IMR-90 (cell line): ENCODE measurements at regions not wholly inside any gene's neighbourhood (a gene's known extent, or its start where the extent isn't known, plus 50 kb on each side); places are given as distances from the start of the nearest gene placed in this dataset.

Experiments used
- ATAC-seq: fragments of 200-7000 bp; cut with Tn5 transposase; 2 replicates; pipeline ENCODE4 v1.9.1; 2020; ENCODE audit warnings: low read depth, mild to moderate bottlenecking, moderate library complexity
- BruUV-seq: library from RNA; stranded (reverse); fragments of 400-500 nt; replicated peaks from 2 replicates; lab custom pipeline; 2021; lab: Mats Ljungman, UMichigan
- CTCF ChIA-PET: fragments of 300-600 bp; formaldehyde crosslinking; extraction: SDS; loops from one replicate; lab custom pipeline; 2021; ENCODE audit warnings: antibody characterized with exemption; lab: Yijun Ruan, JAX
- POLR2A ChIA-PET: fragments of 300-600 bp; sonication (Branson Sonifier 250); formaldehyde crosslinking; loops from one replicate; lab custom pipeline; 2022; ENCODE audit warnings: antibody characterized with exemption; ENCODE audit not compliant: unreplicated experiment; lab: Charles Lee
- DNase-seq: peaks from one replicate; pipeline ENCODE4 v3.0.0; 2013
- H2AFZ ChIP-seq: replicated peaks from 2 replicates; pipeline ENCODE3; 2013; ENCODE audit warnings: low read length, mild to moderate bottlenecking; ENCODE audit not compliant: poor library complexity
- H2AK5ac ChIP-seq: 2 replicates; pipeline ENCODE4 v1.6.1; 2013; ENCODE audit warnings: low read depth, low read length, inconsistent platforms
- H2AK9ac ChIP-seq: replicated peaks from 2 replicates; pipeline ENCODE3; 2013; ENCODE audit warnings: mild to moderate bottlenecking, low read depth, low read length, moderate library complexity; ENCODE audit not compliant: poor library complexity
- H2BK120ac ChIP-seq: 2 replicates; pipeline ENCODE4 v1.6.1; 2013; ENCODE audit warnings: low read depth, low read length, inconsistent platforms
- H2BK15ac ChIP-seq: 3 replicates; pipeline ENCODE4 v1.6.1; 2013; ENCODE audit warnings: low read depth, low read length, inconsistent platforms
- H2BK20ac ChIP-seq: 2 replicates; pipeline ENCODE4 v1.6.1; 2013; ENCODE audit warnings: low read depth, mild to moderate bottlenecking, inconsistent platforms, low read length, moderate library complexity
- H2BK5ac ChIP-seq: 2 replicates; pipeline ENCODE4 v1.6.1; 2013; ENCODE audit warnings: mild to moderate bottlenecking, low read depth, low read length, inconsistent platforms; ENCODE audit not compliant: poor library complexity, severe bottlenecking
- H3K14ac ChIP-seq: replicated peaks from 2 replicates; pipeline ENCODE4 v1.6.1; 2013; ENCODE audit warnings: low read depth, low read length, inconsistent platforms
- H3K18ac ChIP-seq: 2 replicates; pipeline ENCODE4 v1.6.1; 2013; ENCODE audit warnings: low read depth, low read length, control low read depth
- H3K23ac ChIP-seq: 2 replicates; pipeline ENCODE4 v1.6.1; 2013; ENCODE audit warnings: low read depth, low read length, inconsistent platforms
- H3K27ac ChIP-seq: 2 replicates; pipeline ENCODE4 v1.5.1; 2013; ENCODE audit warnings: mild to moderate bottlenecking, control low read depth, low read length; ENCODE audit not compliant: insufficient read depth
- H3K27me3 ChIP-seq: 2 replicates; pipeline ENCODE4 v1.6.1; 2013; ENCODE audit warnings: low read length; ENCODE audit not compliant: control insufficient read depth, insufficient read depth
- H3K36me3 ChIP-seq: 2 replicates; pipeline ENCODE4 v1.6.1; 2013; ENCODE audit warnings: low read length, mixed read lengths; ENCODE audit not compliant: control insufficient read depth, insufficient read depth
- H3K4ac ChIP-seq: 2 replicates; pipeline ENCODE4 v1.6.1; 2013; ENCODE audit warnings: low read depth, low read length, inconsistent platforms
- H3K4me1 ChIP-seq: 2 replicates; pipeline ENCODE4 v1.6.1; 2013; ENCODE audit warnings: low read length, mixed read lengths; ENCODE audit not compliant: control insufficient read depth, insufficient read depth
- H3K4me2 ChIP-seq: 2 replicates; pipeline ENCODE4 v1.6.1; 2013; ENCODE audit warnings: low read depth, mild to moderate bottlenecking, control low read depth, low read length, moderate library complexity
- H3K4me3 ChIP-seq: 2 replicates; pipeline ENCODE4 v1.5.1; 2013; ENCODE audit warnings: low read depth, mild to moderate bottlenecking, control low read depth, low read length, moderate library complexity; ENCODE audit not compliant: insufficient read depth
- H3K56ac ChIP-seq: 2 replicates; pipeline ENCODE4 v1.6.1; 2013; ENCODE audit warnings: low read length, inconsistent platforms; ENCODE audit not compliant: insufficient read depth; ENCODE audit errors: extremely low read depth
- H3K79me1 ChIP-seq, 2 experiments: 2 replicates each; pipeline ENCODE4 v1.6.1; 2013; ENCODE audit warnings: low read length in 2 of 2, inconsistent platforms in 1 of 2, low read depth in 1 of 2
- H3K9ac ChIP-seq: 2 replicates; pipeline ENCODE4 v1.6.1; 2013; ENCODE audit warnings: low read depth, low read length, control low read depth
- H3K9me1 ChIP-seq: 2 replicates; pipeline ENCODE4 v1.6.1; 2013; ENCODE audit warnings: low read length, inconsistent platforms; ENCODE audit not compliant: insufficient read depth
- H3K9me3 ChIP-seq: 2 replicates; pipeline ENCODE4 v1.6.1; 2013; ENCODE audit warnings: low read length; ENCODE audit not compliant: control insufficient read depth, insufficient read depth
- H4K20me1 ChIP-seq: 2 replicates; pipeline ENCODE4 v1.6.1; 2013; ENCODE audit warnings: low read length, inconsistent platforms; ENCODE audit not compliant: insufficient read depth
- H4K5ac ChIP-seq: 2 replicates; pipeline ENCODE4 v1.6.1; 2013; ENCODE audit warnings: mild to moderate bottlenecking, low read depth, low read length, control low read depth
- H4K8ac ChIP-seq, 2 experiments: 2 replicates each; pipeline ENCODE4 v1.6.1; 2013; ENCODE audit warnings: low read depth in 2 of 2, low read length in 2 of 2, control low read depth in 1 of 2, inconsistent platforms in 1 of 2
- H4K91ac ChIP-seq: 2 replicates; pipeline ENCODE4 v1.6.1; 2013; ENCODE audit warnings: low read depth, low read length, inconsistent platforms; ENCODE audit not compliant: insufficient read depth
- CEBPB ChIP-seq: IDR thresholded peaks from 2 replicates; pipeline ENCODE4 v1.6.1; 2012; ENCODE audit warnings: low read depth, low read length, improper control_type of control experiment
- FOS ChIP-seq: fragments of 150-350 bp; IDR thresholded peaks from 2 replicates; pipeline ENCODE4 v1.6.1; 2016; ENCODE audit warnings: low read depth, low read length
- POLR2A ChIP-seq: IDR thresholded peaks from 2 replicates; pipeline ENCODE4 v1.6.1; 2012; ENCODE audit warnings: mild to moderate bottlenecking, low read depth, low read length
- RAD21 ChIP-seq: IDR thresholded peaks from 2 replicates; pipeline ENCODE4 v1.6.1; 2012; ENCODE audit warnings: low read length, improper control_type of control experiment
- WGBS, 2 experiments: methylation state at CpG; one replicate each; pipeline versions ENCODE4 v1.1.5 to v1.1.7; 2013; ENCODE audit warnings: missing lambda C conversion rate in 2 of 2; ENCODE audit not compliant: insufficient read length in 1 of 2; ENCODE audit errors: extremely low coverage in 2 of 2; 5-methylcytosine and 5-hydroxymethylcytosine counted together
- dilution Hi-C: fragments of 300-500 bp; cut with HindIII; formaldehyde crosslinking; loops from one replicate; pipeline ENCODE4 v1.14.3; 2018; ENCODE audit warnings: low sequenced_read_pairs; ENCODE audit not compliant: unreplicated experiment
- in situ Hi-C: fragments of 300-500 bp; cut with MboI; formaldehyde crosslinking; loops from 3 replicates; pipeline ENCODE4 v1.14.3; 2019; ENCODE audit warnings: low sequenced_read_pairs, inconsistent platforms, mixed read lengths
- intact Hi-C: fragments of 100-400 bp; cut with micrococcal nuclease; formaldehyde crosslinking; loops from 2 replicates; pipeline ENCODE4 v1.10.0; 2022
- TF ChIP-seq, protein P1 (sequence below): fragments of 150-350 bp; IDR thresholded peaks from 2 replicates; pipeline ENCODE4 v1.6.1; 2017; ENCODE audit warnings: mild to moderate bottlenecking, antibody characterized with exemption, low read length, low read depth

DNA sequence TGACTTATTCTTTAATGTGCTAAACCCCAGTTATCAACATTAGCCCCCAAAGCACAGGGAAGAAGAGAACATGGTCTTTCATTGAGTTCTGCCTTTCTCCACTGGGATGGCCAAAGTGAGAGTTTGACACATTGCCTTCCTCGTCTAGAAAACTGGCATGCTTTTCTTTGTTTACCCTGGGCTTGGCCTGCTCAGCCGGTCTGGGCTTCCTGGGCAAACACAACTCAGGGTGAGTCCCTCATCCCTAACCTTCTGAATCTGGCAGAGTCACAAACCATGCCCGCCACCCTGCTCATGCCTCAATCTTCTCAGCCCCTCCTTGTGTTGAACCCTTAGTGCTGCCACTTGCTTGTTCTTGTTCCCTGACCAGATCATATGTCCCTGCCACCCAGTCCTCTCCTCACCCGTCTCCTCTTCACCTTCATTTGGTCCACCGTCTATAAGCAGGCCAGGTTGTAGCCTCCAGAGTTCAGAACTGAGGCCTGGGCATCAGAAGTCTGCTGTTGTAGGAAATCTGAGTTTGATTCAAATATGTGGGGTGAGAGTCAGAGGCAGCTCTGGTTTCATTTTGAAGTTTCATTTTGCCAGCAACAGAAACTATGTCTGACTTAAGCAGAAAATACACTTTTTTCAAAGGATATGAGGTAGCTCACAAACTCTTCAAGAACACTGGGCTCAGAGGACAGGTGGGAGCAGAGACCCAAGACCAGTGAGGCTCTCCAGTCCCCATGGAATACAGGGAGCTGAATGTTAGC lies 217.6 kb downstream of the NDUFS4 start:
- in situ Hi-C loops (no loop called here), dilution Hi-C loops (no loop called here), intact Hi-C loops (no loop called here)
- Histone ChIP-seq H3K14ac (peak overlapping the region; percentile 44), H2AK5ac (peak overlapping the region; percentile 60), H2BK20ac (peak overlapping the region; percentile 48), H4K91ac (peak overlapping the region; percentile 48), H3K4me3 (no peak overlapping the region), H2BK5ac (no peak overlapping the region), H3K23ac (no peak overlapping the region), H3K9me3 (no peaks in the 10 kb centered on the region), H2AFZ (peak overlapping the region; percentile 74), H3K79me1 (no peaks in the 10 kb centered on the region), H2BK120ac (peak overlapping the region; percentile 51), H3K4ac (peak overlapping the region; percentile 41), H3K27me3 (no peaks in the 10 kb centered on the region), H4K8ac (peak overlapping the region in 1 of 2 experiments; percentile 86; a peak in 2 of 4 replicates), H3K36me3 (no peaks in the 10 kb centered on the region), H4K5ac (peak overlapping the region; percentile 52), H3K18ac (peak overlapping the region; percentile 33), H2AK9ac (no peak overlapping the region), H3K9me1 (peaks cover 6% of the 10 kb centered on the region), H3K56ac (no peak overlapping the region), H3K27ac (no peak overlapping the region), H3K4me2 (peak overlapping the region; percentile 46; the same call in 1 of the 2 replicates), H4K20me1 (no peaks in the 10 kb centered on the region), H3K9ac (no peak overlapping the region), H2BK15ac (peak overlapping the region; percentile 67), H3K4me1 (peaks cover 16% of the 10 kb centered on the region)
- ChIA-PET CTCF (no interaction called here), POLR2A (no interaction called here)
- WGBS, 2 experiments = 39% methylated on average over 2 of the region's 5 CpGs; no CpG with 5 or more reads in 1 of the 2 experiments
- no peak for DNase-seq
- TF ChIP-seq RAD21 (no peak), POLR2A (no peak), FOS (no peak), CEBPB (no peak)
- TF ChIP-seq, protein P1, sequence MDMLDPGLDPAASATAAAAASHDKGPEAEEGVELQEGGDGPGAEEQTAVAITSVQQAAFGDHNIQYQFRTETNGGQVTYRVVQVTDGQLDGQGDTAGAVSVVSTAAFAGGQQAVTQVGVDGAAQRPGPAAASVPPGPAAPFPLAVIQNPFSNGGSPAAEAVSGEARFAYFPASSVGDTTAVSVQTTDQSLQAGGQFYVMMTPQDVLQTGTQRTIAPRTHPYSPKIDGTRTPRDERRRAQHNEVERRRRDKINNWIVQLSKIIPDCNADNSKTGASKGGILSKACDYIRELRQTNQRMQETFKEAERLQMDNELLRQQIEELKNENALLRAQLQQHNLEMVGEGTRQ = no peak
- no TSS peak for BruUV-seq
- 0 out of 2 replicates have a peak, but pooled peaks have one; percentile 12 for ATAC-seq
